GM12878 (cell line): ENCODE measurements at regions not wholly inside any gene's neighbourhood (a gene's known extent, or its start where the extent isn't known, plus 50 kb on each side); places are given as distances from the start of the nearest gene placed in this dataset.

ENCODE experiments used
- ATAC-seq: fragments of 200-7000 bp; cut with Tn5 transposase; 3 replicates; pipeline ENCODE4 v1.9.1; 2020; ENCODE audit warnings: mild to moderate bottlenecking, moderate library complexity
- BruUV-seq: library from RNA; stranded (reverse); fragments of 400-500 nt; replicated peaks from 2 replicates; lab custom pipeline; 2021; lab: Mats Ljungman, UMichigan
- CTCF ChIA-PET: fragments of 300-600 bp; sonication (Branson Sonifier 250); formaldehyde crosslinking; extraction: SDS; loops from one replicate; lab custom pipeline; 2021; ENCODE audit warnings: inconsistent platforms; lab: Yijun Ruan, JAX
- POLR2A ChIA-PET: fragments of 350-600 bp; formaldehyde crosslinking; extraction: SDS; loops from one replicate; lab custom pipeline; 2021; ENCODE audit warnings: inconsistent platforms; lab: Charles Lee
- RAD21 ChIA-PET: fragments of 300-600 bp; sonication (Branson Sonifier 250); formaldehyde crosslinking; loops from one replicate; lab custom pipeline; 2023; ENCODE audit warnings: antibody characterized with exemption; ENCODE audit not compliant: unreplicated experiment; lab: Charles Lee
- SMC1A ChIA-PET: fragments of 300-600 bp; sonication (Branson Sonifier 250); formaldehyde crosslinking; loops from one replicate; lab custom pipeline; 2023; ENCODE audit not compliant: unreplicated experiment, uncharacterized antibody; lab: Charles Lee
- DNase-seq: peaks from one replicate; pipeline ENCODE4 v3.0.0-alpha.2; 2011; ENCODE audit warnings: low read depth, low spot score
- FAIRE-seq: peaks from 3 replicates; lab custom pipeline; 2011; peaks lifted over from hg19 to GRCh38; lab: Jason Lieb, UNC
- H2AFZ ChIP-seq: 2 replicates; pipeline ENCODE4 v1.6.0; 2011; ENCODE audit warnings: low read depth, low read length, control low read depth; ENCODE audit not compliant: control insufficient read depth
- H3K27ac ChIP-seq: 2 replicates; pipeline ENCODE4 v1.5.1; 2011; ENCODE audit warnings: control low read depth; ENCODE audit not compliant: control insufficient read depth, insufficient read depth
- H3K27me3 ChIP-seq, 2 experiments: replicated peaks in 1 of 2; 2 replicates each; pipeline versions ENCODE4 v1.6.0 to v1.6.1; 2011; ENCODE audit warnings: low read length in 1 of 2; ENCODE audit not compliant: control insufficient read depth in 2 of 2, insufficient read depth in 2 of 2
- H3K36me3 ChIP-seq, 2 experiments: 2 replicates each; pipeline ENCODE4 v1.5.1; 2011; ENCODE audit warnings: low read length in 1 of 2; ENCODE audit not compliant: control insufficient read depth in 2 of 2, insufficient read depth in 2 of 2
- H3K4me1 ChIP-seq: 2 replicates; pipeline ENCODE4 v1.6.1; 2011; ENCODE audit warnings: mild to moderate bottlenecking, low read length, moderate library complexity, mixed read lengths; ENCODE audit not compliant: control insufficient read depth, insufficient read depth
- H3K4me2 ChIP-seq: 2 replicates; pipeline ENCODE4 v1.6.0; 2011; ENCODE audit warnings: control low read depth; ENCODE audit not compliant: control insufficient read depth, insufficient read depth
- H3K4me3 ChIP-seq: fragments of 200-600 bp; sonication (generic); 2 replicates; pipeline ENCODE4 v1.5.1; 2016
- H3K79me2 ChIP-seq: 2 replicates; pipeline ENCODE4 v1.6.0; 2011; ENCODE audit warnings: low read length; ENCODE audit not compliant: control insufficient read depth, insufficient read depth
- H3K9ac ChIP-seq: 2 replicates; pipeline ENCODE4 v1.8.0; 2011; ENCODE audit warnings: low read length, control low read depth, mixed read lengths; ENCODE audit not compliant: control insufficient read depth, insufficient read depth
- H3K9me3 ChIP-seq: replicated peaks from 3 replicates; pipeline ENCODE4 v1.5.1; 2011; ENCODE audit warnings: mild to moderate bottlenecking, low read length; ENCODE audit not compliant: control insufficient read depth, insufficient read depth
- H4K20me1 ChIP-seq: 2 replicates; pipeline ENCODE4 v1.6.0; 2011; ENCODE audit not compliant: control insufficient read depth, insufficient read depth
- CHD2 ChIP-seq: IDR thresholded peaks from 2 replicates; pipeline ENCODE4 v1.6.1; 2011; ENCODE audit warnings: low read depth, low read length, improper control_type of control experiment, borderline replicate concordance
- GATAD2B ChIP-seq: fragments of 450-650 bp; conservative IDR thresholded peaks from 2 replicates; pipeline ENCODE4 v1.6.1; 2017; ENCODE audit warnings: low read depth, mild to moderate bottlenecking, moderate library complexity
- JUNB ChIP-seq: IDR thresholded peaks from 2 replicates; pipeline ENCODE4 v1.6.1; 2016; ENCODE audit warnings: antibody characterized with exemption, mild to moderate bottlenecking
- KLF5 ChIP-seq: fragments of 450-650 bp; IDR thresholded peaks from 2 replicates; pipeline ENCODE4 v1.6.1; 2014; ENCODE audit warnings: mild to moderate bottlenecking; ENCODE audit not compliant: partially characterized antibody
- MEF2B ChIP-seq: fragments of 450-650 bp; IDR thresholded peaks from 2 replicates; pipeline ENCODE4 v1.6.1; 2018; ENCODE audit warnings: mild to moderate bottlenecking, moderate library complexity; ENCODE audit not compliant: partially characterized antibody, poor library complexity, severe bottlenecking
- NFXL1 ChIP-seq: fragments of 450-650 bp; IDR thresholded peaks from 2 replicates; pipeline ENCODE4 v1.6.1; 2017; ENCODE audit warnings: antibody characterized with exemption, mild to moderate bottlenecking, borderline replicate concordance
- NR2F1 ChIP-seq: fragments of 450-650 bp; conservative IDR thresholded peaks from 2 replicates; pipeline ENCODE4 v1.6.1; 2017; ENCODE audit warnings: mild to moderate bottlenecking
- POLR2A ChIP-seq: IDR thresholded peaks from 2 replicates; pipeline ENCODE4 v1.6.1; 2011; ENCODE audit warnings: low read depth, mild to moderate bottlenecking, low read length
- RELA ChIP-seq: fragments of 450-650 bp; IDR thresholded peaks from 2 replicates; pipeline ENCODE4 v1.8.0; 2014; ENCODE audit warnings: borderline replicate concordance; ENCODE audit not compliant: partially characterized antibody
- SIX5 ChIP-seq: IDR thresholded peaks from 2 replicates; pipeline ENCODE4 v1.6.1; 2011; ENCODE audit warnings: mild to moderate bottlenecking, low read depth, low read length, moderate library complexity; ENCODE audit not compliant: severe bottlenecking
- SMC3 ChIP-seq: IDR thresholded peaks from 2 replicates; pipeline ENCODE4 v1.6.1; 2011; ENCODE audit warnings: low read length, improper control_type of control experiment, borderline replicate concordance
- SP1 ChIP-seq: IDR thresholded peaks from one replicate; pipeline ENCODE4 v1.6.1; 2011; ENCODE audit warnings: low read depth, low read length
- WRNIP1 ChIP-seq: IDR thresholded peaks from 2 replicates; pipeline ENCODE4 v1.6.1; 2011; ENCODE audit warnings: low read depth, low read length, improper control_type of control experiment, borderline replicate concordance
- ZBED1 ChIP-seq: IDR thresholded peaks from 2 replicates; pipeline ENCODE4 v1.6.1; 2016; ENCODE audit warnings: borderline replicate concordance
- WGBS: methylation state at CpG from one replicate; pipeline ENCODE4 v1.1.6; 2016; ENCODE audit warnings: low lambda C conversion rate; ENCODE audit not compliant: insufficient replicate concordance, insufficient coverage; ENCODE audit errors: missing lambda C conversion rate; 5-methylcytosine and 5-hydroxymethylcytosine counted together
- in situ Hi-C: fragments of 300-500 bp; cut with MboI; formaldehyde crosslinking; loops from 9 replicates; pipeline ENCODE4 v1.14.3; 2018; ENCODE audit warnings: mixed read lengths
- intact Hi-C: fragments of 100-400 bp; cut with micrococcal nuclease; formaldehyde crosslinking; loops from one replicate; pipeline ENCODE4 v1.14.2; 2022; ENCODE audit not compliant: unreplicated experiment
- TF ChIP-seq, protein P1 (sequence below): fragments of 450-650 bp; IDR thresholded peaks from 2 replicates; pipeline ENCODE4 v1.6.1; 2014; ENCODE audit warnings: mild to moderate bottlenecking
- TF ChIP-seq, protein P2 (sequence below): fragments of 450-650 bp; formaldehyde crosslinking; IDR thresholded peaks from 2 replicates; pipeline ENCODE4 v1.4.0; 2022; ENCODE audit warnings: mild to moderate bottlenecking, moderate library complexity

DNA sequence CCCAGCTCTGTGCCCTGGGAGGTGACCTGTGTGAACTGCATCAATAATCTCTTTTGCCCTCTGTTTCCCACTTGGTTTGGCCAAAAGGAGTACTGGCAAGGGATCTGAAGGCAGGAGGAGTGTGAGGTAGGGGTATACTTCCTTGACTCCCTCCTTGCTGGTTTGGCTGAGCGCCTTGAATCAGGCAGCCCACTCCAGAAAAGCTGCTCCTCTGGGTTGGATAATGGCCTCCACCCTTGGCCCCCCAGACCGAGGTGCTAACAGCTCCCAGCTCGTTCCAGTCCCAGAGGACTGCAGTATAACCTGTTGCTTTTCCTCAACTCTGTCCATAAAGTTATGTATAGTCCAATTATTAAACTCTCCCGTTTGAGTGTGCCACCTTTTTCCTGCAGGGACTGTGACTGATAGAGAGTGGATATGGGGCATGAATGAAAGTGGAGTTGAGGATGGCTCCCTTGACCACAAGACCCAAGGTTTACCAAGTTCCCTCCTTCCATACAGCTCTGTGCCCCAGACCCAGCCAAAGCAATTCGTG, 88.2 kb upstream of the HAND1 start:
- ChIA-PET POLR2A (no interaction called here), SMC1A (interaction anchor here (3.0 kb wide), 1 partner anchor 10 kb away, joined by 11 read pairs; no protein-coding TSS in a partner anchor), CTCF (interaction anchor here (0.6 kb wide), 1 partner anchor 26 kb away, joined by 3 read pairs; no protein-coding TSS in a partner anchor), RAD21 (no interaction called here)
- TF ChIP-seq JUNB = no peak
- TF ChIP-seq NR2F1 = no peak
- TF ChIP-seq CHD2 = no peak
- no peak for TF ChIP-seq RELA
- no peak for TF ChIP-seq WRNIP1
- TF ChIP-seq GATAD2B = no peak
- TF ChIP-seq SP1 = no peak
- TF ChIP-seq KLF5 = no peak
- TF ChIP-seq POLR2A = no peak
- TF ChIP-seq, protein P1, sequence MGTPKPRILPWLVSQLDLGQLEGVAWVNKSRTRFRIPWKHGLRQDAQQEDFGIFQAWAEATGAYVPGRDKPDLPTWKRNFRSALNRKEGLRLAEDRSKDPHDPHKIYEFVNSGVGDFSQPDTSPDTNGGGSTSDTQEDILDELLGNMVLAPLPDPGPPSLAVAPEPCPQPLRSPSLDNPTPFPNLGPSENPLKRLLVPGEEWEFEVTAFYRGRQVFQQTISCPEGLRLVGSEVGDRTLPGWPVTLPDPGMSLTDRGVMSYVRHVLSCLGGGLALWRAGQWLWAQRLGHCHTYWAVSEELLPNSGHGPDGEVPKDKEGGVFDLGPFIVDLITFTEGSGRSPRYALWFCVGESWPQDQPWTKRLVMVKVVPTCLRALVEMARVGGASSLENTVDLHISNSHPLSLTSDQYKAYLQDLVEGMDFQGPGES = no peak
- no peak for TF ChIP-seq MEF2B
- TF ChIP-seq, protein P2, sequence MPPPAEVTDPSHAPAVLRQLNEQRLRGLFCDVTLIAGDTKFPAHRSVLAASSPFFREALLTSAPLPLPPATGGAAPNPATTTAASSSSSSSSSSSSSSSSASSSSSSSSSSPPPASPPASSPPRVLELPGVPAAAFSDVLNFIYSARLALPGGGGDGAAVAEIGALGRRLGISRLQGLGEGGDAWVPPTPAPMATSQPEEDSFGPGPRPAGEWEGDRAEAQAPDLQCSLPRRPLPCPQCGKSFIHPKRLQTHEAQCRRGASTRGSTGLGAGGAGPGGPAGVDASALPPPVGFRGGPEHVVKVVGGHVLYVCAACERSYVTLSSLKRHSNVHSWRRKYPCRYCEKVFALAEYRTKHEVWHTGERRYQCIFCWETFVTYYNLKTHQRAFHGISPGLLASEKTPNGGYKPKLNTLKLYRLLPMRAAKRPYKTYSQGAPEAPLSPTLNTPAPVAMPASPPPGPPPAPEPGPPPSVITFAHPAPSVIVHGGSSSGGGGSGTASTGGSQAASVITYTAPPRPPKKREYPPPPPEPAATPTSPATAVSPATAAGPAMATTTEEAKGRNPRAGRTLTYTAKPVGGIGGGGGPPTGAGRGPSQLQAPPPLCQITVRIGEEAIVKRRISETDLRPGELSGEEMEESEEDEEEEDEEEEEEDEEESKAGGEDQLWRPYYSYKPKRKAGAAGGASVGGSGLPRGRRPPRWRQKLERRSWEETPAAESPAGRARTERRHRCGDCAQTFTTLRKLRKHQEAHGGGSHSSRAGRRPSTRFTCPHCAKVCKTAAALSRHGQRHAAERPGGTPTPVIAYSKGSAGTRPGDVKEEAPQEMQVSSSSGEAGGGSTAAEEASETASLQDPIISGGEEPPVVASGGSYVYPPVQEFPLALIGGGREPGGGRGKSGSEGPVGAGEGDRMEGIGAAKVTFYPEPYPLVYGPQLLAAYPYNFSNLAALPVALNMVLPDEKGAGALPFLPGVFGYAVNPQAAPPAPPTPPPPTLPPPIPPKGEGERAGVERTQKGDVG = no peak
- no peak for TF ChIP-seq SIX5
- TF ChIP-seq NFXL1 = no peak
- TF ChIP-seq SMC3 = no peak
- TF ChIP-seq ZBED1 = no peak
- Histone ChIP-seq H3K4me1 (no peaks in the 10 kb centered on the region), H3K4me2 (no peak overlapping the region), H3K79me2 (no peaks in the 10 kb centered on the region), H3K27me3 (no peaks in the 10 kb centered on the region), H3K4me3 (no peak overlapping the region), H2AFZ (no peak overlapping the region), H3K9me3 (no peaks in the 10 kb centered on the region), H4K20me1 (no peaks in the 10 kb centered on the region), H3K36me3 (no peaks in the 10 kb centered on the region), H3K9ac (no peak overlapping the region), H3K27ac (no peak overlapping the region)
- no TSS peak for BruUV-seq
- ATAC-seq = no peak
- no peak for FAIRE-seq
- 18% methylated on average over 5 of the region's 5 CpGs for WGBS
- intact Hi-C loops (no loop called here), in situ Hi-C loops (no loop called here)
- no peak for DNase-seq
